H1 (cell line): ENCODE measurements at regions not wholly inside any gene's neighbourhood (a gene's known extent, or its start where the extent isn't known, plus 50 kb on each side); places are given as distances from the start of the nearest gene placed in this dataset.

Experiments
- CTCF ChIA-PET: fragments of 300-600 bp; sonication (Branson Sonifier 250); formaldehyde crosslinking; loops from one replicate; lab custom pipeline; 2021; ENCODE audit not compliant: partially characterized antibody; lab: Charles Lee
- POLR2A ChIA-PET: fragments of 300-600 bp; sonication (Branson Sonifier 250); formaldehyde crosslinking; loops from one replicate; lab custom pipeline; 2021; ENCODE audit warnings: inconsistent platforms; ENCODE audit not compliant: partially characterized antibody; lab: Charles Lee
- DNase-seq, 2 experiments: peaks; one replicate each; pipeline versions ENCODE4 v3.0.0 to v3.0.0-alpha.2; 2010 to 2022; ENCODE audit warnings: low spot score in 2 of 2, low read depth in 1 of 2, mixed read lengths in 1 of 2
- FAIRE-seq: peaks from 2 replicates; lab custom pipeline; 2011; peaks lifted over from hg19 to GRCh38; lab: Jason Lieb, UNC
- H2AFZ ChIP-seq: 2 replicates; pipeline ENCODE4 v1.8.1; 2012; ENCODE audit warnings: low read length, inconsistent platforms
- H2AK5ac ChIP-seq: 2 replicates; pipeline ENCODE4 v1.6.1; 2013; ENCODE audit warnings: low read depth, low read length
- H2BK120ac ChIP-seq: replicated peaks from 2 replicates; pipeline ENCODE3; 2013; ENCODE audit warnings: low read depth, low read length, inconsistent platforms
- H2BK12ac ChIP-seq: 2 replicates; pipeline ENCODE4 v1.6.1; 2013; ENCODE audit warnings: low read depth, low read length
- H2BK15ac ChIP-seq: 2 replicates; pipeline ENCODE4 v1.6.1; 2013; ENCODE audit warnings: low read length
- H2BK20ac ChIP-seq: 2 replicates; pipeline ENCODE4 v1.6.1; 2013; ENCODE audit warnings: low read length
- H2BK5ac ChIP-seq: 2 replicates; pipeline ENCODE4 v1.6.1; 2013; ENCODE audit warnings: low read depth, low read length
- H3K14ac ChIP-seq: 2 replicates; pipeline ENCODE4 v1.6.1; 2013; ENCODE audit warnings: inconsistent platforms; ENCODE audit not compliant: insufficient read length
- H3K18ac ChIP-seq: 2 replicates; pipeline ENCODE4 v1.6.1; 2013; ENCODE audit warnings: low read length; ENCODE audit errors: extremely low read depth
- H3K23ac ChIP-seq: 2 replicates; pipeline ENCODE4 v1.6.1; 2013; ENCODE audit warnings: inconsistent platforms; ENCODE audit not compliant: insufficient read length
- H3K23me2 ChIP-seq: 2 replicates; pipeline ENCODE4 v1.6.1; 2013; ENCODE audit warnings: low read depth, low read length
- H3K27ac ChIP-seq: 2 replicates; pipeline ENCODE4 v1.6.1; 2011; ENCODE audit warnings: low read depth, low read length, inconsistent platforms
- H3K27me3 ChIP-seq, 4 experiments: replicated peaks in 1 of 4; 1 replicate in 1 of 4; 2 replicates in 3 of 4; pipeline versions ENCODE4 v1.6.1 to v1.8.1; 2011 to 2013; ENCODE audit warnings: low read length in 3 of 4, mild to moderate bottlenecking in 3 of 4, inconsistent platforms in 2 of 4, mixed read lengths in 2 of 4, moderate library complexity in 1 of 4; ENCODE audit not compliant: control insufficient read depth in 3 of 4, insufficient read depth in 3 of 4; ENCODE audit errors: extremely low read depth in 1 of 4
- H3K36me3 ChIP-seq, 4 experiments: 2 replicates each; pipeline versions ENCODE4 v1.6.1 to v1.8.1; 2011 to 2013; ENCODE audit warnings: mild to moderate bottlenecking in 4 of 4, low read length in 3 of 4, moderate library complexity in 2 of 4, control low read depth in 1 of 4, inconsistent platforms in 1 of 4; ENCODE audit not compliant: insufficient read depth in 4 of 4, control insufficient read depth in 2 of 4
- H3K4ac ChIP-seq: replicated peaks from 2 replicates; pipeline ENCODE3; 2013; ENCODE audit warnings: low read length, low read depth, mixed read lengths, inconsistent platforms; ENCODE audit not compliant: insufficient read length
- H3K4me1 ChIP-seq, 4 experiments: replicated peaks in 1 of 4; 1 replicate in 1 of 4; 2 replicates in 3 of 4; pipeline versions ENCODE4 v1.6.1 to v1.8.1; 2011 to 2013; ENCODE audit warnings: low read length in 3 of 4, inconsistent platforms in 2 of 4, mixed read lengths in 1 of 4; ENCODE audit not compliant: insufficient read depth in 4 of 4, control insufficient read depth in 3 of 4
- H3K4me2 ChIP-seq, 2 experiments: 2 replicates each; pipeline versions ENCODE4 v1.6.1 to v1.8.1; 2011 to 2013; ENCODE audit warnings: low read depth in 2 of 2, low read length in 2 of 2, control low read depth in 1 of 2, inconsistent platforms in 1 of 2, mild to moderate bottlenecking in 1 of 2; ENCODE audit not compliant: insufficient read depth in 1 of 2
- H3K4me3 ChIP-seq, 4 experiments: fragments of 200-600, 300-600 bp in 1 of 4; sonication (generic), shearing (Covaris generic), sonication (Bioruptor Twin) in 1 of 4; 2 replicates each; pipeline versions ENCODE4 v1.5.1 to v1.8.1; 2011 to 2016; ENCODE audit warnings: low read length in 4 of 4, low read depth in 3 of 4, control low read depth in 2 of 4, inconsistent platforms in 2 of 4, mild to moderate bottlenecking in 2 of 4, mixed read lengths in 1 of 4, moderate library complexity in 1 of 4; ENCODE audit not compliant: insufficient read depth in 2 of 4; ENCODE audit errors: extremely low read depth in 1 of 4
- H3K56ac ChIP-seq: replicated peaks from 2 replicates; pipeline ENCODE3; 2013; ENCODE audit warnings: low read depth, mild to moderate bottlenecking, mixed read lengths, low read length, inconsistent platforms; ENCODE audit not compliant: insufficient read length
- H3K79me1 ChIP-seq: 2 replicates; pipeline ENCODE4 v1.6.1; 2013; ENCODE audit warnings: low read depth, low read length, control low read depth
- H3K79me2 ChIP-seq, 2 experiments: 2 replicates each; pipeline versions ENCODE4 v1.6.1 to v1.8.1; 2012 to 2013; ENCODE audit warnings: low read length in 2 of 2, mild to moderate bottlenecking in 2 of 2, inconsistent platforms in 1 of 2; ENCODE audit not compliant: insufficient read depth in 2 of 2, control insufficient read depth in 1 of 2
- H3K9ac ChIP-seq, 4 experiments: replicated peaks in 1 of 4; 1 replicate in 1 of 4; 2 replicates in 3 of 4; pipeline versions ENCODE4 v1.6.1 to v1.8.1; 2011 to 2013; ENCODE audit warnings: low read depth in 3 of 4, low read length in 3 of 4, control low read depth in 2 of 4, mild to moderate bottlenecking in 2 of 4, moderate library complexity in 2 of 4, inconsistent platforms in 1 of 4; ENCODE audit errors: extremely low read depth in 1 of 4
- H3K9me3 ChIP-seq, 2 experiments: 2 replicates each; pipeline versions ENCODE4 v1.6.1 to v1.8.1; 2012 to 2013; ENCODE audit warnings: mild to moderate bottlenecking in 2 of 2, moderate library complexity in 2 of 2, control low read depth in 1 of 2, inconsistent platforms in 1 of 2, low read depth in 1 of 2, low read length in 1 of 2, mixed read lengths in 1 of 2; ENCODE audit not compliant: insufficient read depth in 2 of 2
- H4K20me1 ChIP-seq, 2 experiments: replicated peaks in 1 of 2; 2 replicates each; pipeline versions ENCODE3 to v1.8.1; 2011 to 2013; ENCODE audit warnings: inconsistent platforms in 2 of 2, low read length in 2 of 2, mild to moderate bottlenecking in 1 of 2; ENCODE audit not compliant: insufficient read depth in 2 of 2, control insufficient read depth in 1 of 2
- H4K5ac ChIP-seq: 2 replicates; pipeline ENCODE4 v1.6.1; 2013; ENCODE audit warnings: low read length, low read depth, mixed read lengths, inconsistent platforms; ENCODE audit not compliant: insufficient read length
- H4K8ac ChIP-seq: 2 replicates; pipeline ENCODE4 v1.8.0; 2013; ENCODE audit warnings: mild to moderate bottlenecking, moderate library complexity, low read length, inconsistent platforms; ENCODE audit not compliant: insufficient read depth; ENCODE audit errors: extremely low read depth
- H4K91ac ChIP-seq: replicated peaks from 2 replicates; pipeline ENCODE3; 2013; ENCODE audit warnings: low read length, mixed read lengths, inconsistent platforms; ENCODE audit not compliant: insufficient read length
- ATF2 ChIP-seq: IDR thresholded peaks from 2 replicates; pipeline ENCODE4 v1.6.1; 2012; ENCODE audit warnings: low read length, inconsistent platforms
- CHD1 ChIP-seq: IDR thresholded peaks from 2 replicates; pipeline ENCODE4 v1.6.1; 2012; ENCODE audit warnings: low read depth, low read length, improper control_type of control experiment
- E2F6 ChIP-seq: IDR thresholded peaks from 2 replicates; pipeline ENCODE4 v1.6.1; 2012; ENCODE audit warnings: inconsistent platforms
- EGR1 ChIP-seq: IDR thresholded peaks from 2 replicates; pipeline ENCODE4 v1.6.1; 2011; ENCODE audit warnings: low read depth, low read length, borderline replicate concordance
- GTF2F1 ChIP-seq: IDR thresholded peaks from 2 replicates; pipeline ENCODE4 v1.6.1; 2012; ENCODE audit warnings: low read depth, low read length, improper control_type of control experiment, borderline replicate concordance
- JUN ChIP-seq: IDR thresholded peaks from 2 replicates; pipeline ENCODE4 v1.6.1; 2011; ENCODE audit warnings: low read depth, mild to moderate bottlenecking, improper control_type of control experiment, low read length
- KDM4A ChIP-seq: IDR thresholded peaks from one replicate; pipeline ENCODE4 v1.7.1; 2012; ENCODE audit warnings: low read depth, mild to moderate bottlenecking, moderate library complexity, low read length, inconsistent platforms; ENCODE audit not compliant: severe bottlenecking
- PHF8 ChIP-seq: fragments of 200-600 bp; sonication (generic); conservative IDR thresholded peaks from 2 replicates; pipeline ENCODE4 v1.7.1; 2012; ENCODE audit warnings: low read depth, mild to moderate bottlenecking, inconsistent platforms, low read length, moderate library complexity
- RFX5 ChIP-seq: IDR thresholded peaks from 2 replicates; pipeline ENCODE4 v1.6.1; 2011; ENCODE audit warnings: low read depth, low read length, improper control_type of control experiment, borderline replicate concordance
- USF2 ChIP-seq: IDR thresholded peaks from 2 replicates; pipeline ENCODE4 v1.6.1; 2011; ENCODE audit warnings: low read length, improper control_type of control experiment
- YY1 ChIP-seq: IDR thresholded peaks from 2 replicates; pipeline ENCODE4 v1.6.1; 2011; ENCODE audit warnings: low read depth, mild to moderate bottlenecking, low read length
- WGBS, 2 experiments: shearing (Covaris generic) in 1 of 2; methylation state at CpG; one replicate each; pipeline versions ENCODE4 v1.1.6 to v1.1.7; 2013 to 2015; ENCODE audit warnings: low lambda C conversion rate in 2 of 2, mixed read lengths in 2 of 2, inconsistent platforms in 1 of 2, low coverage in 1 of 2, missing lambda C conversion rate in 1 of 2; ENCODE audit not compliant: insufficient replicate concordance in 2 of 2, insufficient coverage in 1 of 2, insufficient read length in 1 of 2; ENCODE audit errors: extremely low coverage in 1 of 2, missing lambda C conversion rate in 1 of 2; 5-methylcytosine and 5-hydroxymethylcytosine counted together

- no peak overlapping the region for H3K56ac ChIP-seq
- H3K14ac ChIP-seq: no peak overlapping the region
- H3K23ac ChIP-seq: no peak overlapping the region
- no peak overlapping the region for H4K91ac ChIP-seq
- H3K4me2 ChIP-seq: no peak overlapping the region
- no peak overlapping the region for H3K27ac ChIP-seq
- H3K4me3 ChIP-seq: no peak overlapping the region
- no peaks in the 10 kb centered on the region for H3K79me2 ChIP-seq
- peaks cover 5 to 16% of the 10 kb centered on the region in 2 experiments for H3K9me3 ChIP-seq
- no peak overlapping the region for H2BK20ac ChIP-seq
- H3K4ac ChIP-seq: no peak overlapping the region
- ChIA-PET POLR2A (no interaction called here), CTCF (interaction anchor here (1.3 to 1.4 kb wide), 3 partner anchors 14 to 198 kb away, joined by 3 read pairs; no protein-coding TSS in a partner anchor)
- H4K5ac ChIP-seq: no peak overlapping the region
- H2BK120ac ChIP-seq: no peak overlapping the region
- no peaks in the 10 kb centered on the region; a peak in 2 of 8 replicates for H3K36me3 ChIP-seq
- H3K4me1 ChIP-seq: no peaks in the 10 kb centered on the region
- no peak overlapping the region for H4K8ac ChIP-seq
- H3K18ac ChIP-seq: no peak overlapping the region
- no peak overlapping the region for H2AK5ac ChIP-seq
- DNase-seq: no peak
- no peak overlapping the region for H2AFZ ChIP-seq
- H3K27me3 ChIP-seq: no peaks in the 10 kb centered on the region
- H2BK5ac ChIP-seq: no peak overlapping the region
- H2BK15ac ChIP-seq: no peak overlapping the region
- no peak overlapping the region for H2BK12ac ChIP-seq
- no peaks in the 10 kb centered on the region for H3K79me1 ChIP-seq
- no peak overlapping the region for H3K9ac ChIP-seq
- 97% methylated on average over 5 of the region's 5 CpGs; no CpG with 5 or more reads in 1 of the 2 experiments for WGBS, 2 experiments
- no peaks in the 10 kb centered on the region for H3K23me2 ChIP-seq
- FAIRE-seq: no peak
- H4K20me1 ChIP-seq: no peaks in the 10 kb centered on the region
- TF ChIP-seq PHF8 (no peak), EGR1 (no peak), JUN (no peak), USF2 (no peak), YY1 (no peak), CHD1 (no peak), E2F6 (no peak), GTF2F1 (no peak), KDM4A (no peak), RFX5 (no peak), ATF2 (no peak)
These were observed 561.2 kb upstream of the MDFIC2 start for GRCh38 chr3:70873686-70874085.
